K562 (cell line): ENCODE measurements at regions not wholly inside any gene's neighbourhood (a gene's known extent, or its start where the extent isn't known, plus 50 kb on each side); places are given as distances from the start of the nearest gene placed in this dataset.

ENCODE experiments used
- CBX2 ChIP-seq: fragments of 200-600 bp; sonication (generic); IDR thresholded peaks from one replicate; pipeline ENCODE4 v1.6.1; 2012; ENCODE audit warnings: mild to moderate bottlenecking, low read length, inconsistent platforms; ENCODE audit not compliant: insufficient read depth, poor library complexity, severe bottlenecking
- E2F8 ChIP-seq: fragments of 450-650 bp; IDR thresholded peaks from 2 replicates; pipeline ENCODE4 v1.7.1; 2018; ENCODE audit warnings: mild to moderate bottlenecking, low read depth; ENCODE audit not compliant: partially characterized antibody
- FIP1L1 ChIP-seq: fragments of 200-400 bp; formaldehyde crosslinking; IDR thresholded peaks from 2 replicates; pipeline ENCODE4 v1.6.1; 2018; ENCODE audit warnings: mild to moderate bottlenecking, low read depth, low read length; ENCODE audit not compliant: poor library complexity, severe bottlenecking
- GABPA ChIP-seq: fragments of 200-800 bp; sonication (Bioruptor generic); conservative IDR thresholded peaks from 2 replicates; pipeline ENCODE4 v1.6.1; 2016; ENCODE audit warnings: low read depth, missing genetic modification characterization, missing compliant biosample characterization
- MAZ ChIP-seq, 2 experiments: fragments of 450-650 bp in 1 of 2; sonication (generic) in 1 of 2; formaldehyde crosslinking; IDR thresholded peaks in 1 of 2; conservative IDR thresholded peaks in 1 of 2; 2 replicates each; pipeline versions ENCODE4 v1.4.0 to v1.5.0; 2020; ENCODE audit warnings: mild to moderate bottlenecking in 1 of 2, missing genetic modification reagents in 1 of 2
- NEUROD1 ChIP-seq: fragments of 150-350 bp; IDR thresholded peaks from 2 replicates; pipeline ENCODE4 v1.6.1; 2014; ENCODE audit warnings: borderline replicate concordance, low read length, low read depth; ENCODE audit not compliant: partially characterized antibody
- NFATC3 ChIP-seq: fragments of 450-650 bp; IDR thresholded peaks from 2 replicates; pipeline ENCODE4 v1.6.1; 2017; ENCODE audit warnings: mild to moderate bottlenecking
- NFE2L1 ChIP-seq: fragments of 450-650 bp; IDR thresholded peaks from 2 replicates; pipeline ENCODE4 v1.6.1; 2016; ENCODE audit warnings: missing genetic modification characterization, low read depth, mild to moderate bottlenecking, missing compliant biosample characterization, moderate library complexity, borderline replicate concordance
- NUFIP1 ChIP-seq: fragments of 450-650 bp; IDR thresholded peaks from 2 replicates; pipeline ENCODE4 v1.6.1; 2018; ENCODE audit not compliant: partially characterized antibody
- POLR2G ChIP-seq: fragments of 200-400 bp; formaldehyde crosslinking; IDR thresholded peaks from 2 replicates; pipeline ENCODE4 v1.6.1; 2017; ENCODE audit warnings: low read depth, mild to moderate bottlenecking, antibody characterized with exemption, low read length, moderate library complexity
- RBM15 ChIP-seq: fragments of 200-400 bp; formaldehyde crosslinking; IDR thresholded peaks from 2 replicates; pipeline ENCODE4 v1.6.1; 2018; ENCODE audit warnings: mild to moderate bottlenecking, low read length, moderate library complexity; ENCODE audit not compliant: insufficient read depth
- SIN3A ChIP-seq, 2 experiments: fragments of 150-350 bp in 1 of 2; IDR thresholded peaks; 2 replicates each; pipeline ENCODE4 v1.6.1; 2011 to 2016; ENCODE audit warnings: borderline replicate concordance in 2 of 2, low read depth in 2 of 2, low read length in 2 of 2, mild to moderate bottlenecking in 2 of 2, moderate library complexity in 2 of 2; ENCODE audit not compliant: control insufficient read depth in 1 of 2
- ZBTB7A ChIP-seq: IDR thresholded peaks from 2 replicates; pipeline ENCODE4 v1.6.1; 2011; ENCODE audit warnings: low read depth, mild to moderate bottlenecking, low read length, moderate library complexity, borderline replicate concordance; ENCODE audit not compliant: control insufficient read depth
- ZNF263 ChIP-seq: sonication (generic); formaldehyde crosslinking; IDR thresholded peaks from 2 replicates; pipeline ENCODE4 v1.8.0; 2022; ENCODE audit warnings: mild to moderate bottlenecking, missing genetic modification reagents, borderline replicate concordance
- ZNF311 ChIP-seq: fragments of 250-450 bp; sonication (Bioruptor Pico); IDR thresholded peaks from 2 replicates; pipeline ENCODE4 v1.4.0; 2020; ENCODE audit warnings: mild to moderate bottlenecking, moderate library complexity
- ZNF354B ChIP-seq: fragments of 250-450 bp; sonication (Bioruptor Pico); IDR thresholded peaks from 2 replicates; pipeline ENCODE4 v1.4.0; 2020
- TF ChIP-seq, protein P1 (sequence below): fragments of 250-450 bp; sonication (Bioruptor Pico); IDR thresholded peaks from 2 replicates; pipeline ENCODE4 v1.4.0; 2020
- TF ChIP-seq, protein P2 (sequence below): fragments of 250-450 bp; sonication (Bioruptor Pico); IDR thresholded peaks from 2 replicates; pipeline ENCODE4 v1.5.0; 2021
- TF ChIP-seq, protein P3 (sequence below): fragments of 450-650 bp; IDR thresholded peaks from 2 replicates; pipeline ENCODE4 v1.6.1; 2014; ENCODE audit warnings: low read depth, mild to moderate bottlenecking, moderate library complexity, borderline replicate concordance

DNA sequence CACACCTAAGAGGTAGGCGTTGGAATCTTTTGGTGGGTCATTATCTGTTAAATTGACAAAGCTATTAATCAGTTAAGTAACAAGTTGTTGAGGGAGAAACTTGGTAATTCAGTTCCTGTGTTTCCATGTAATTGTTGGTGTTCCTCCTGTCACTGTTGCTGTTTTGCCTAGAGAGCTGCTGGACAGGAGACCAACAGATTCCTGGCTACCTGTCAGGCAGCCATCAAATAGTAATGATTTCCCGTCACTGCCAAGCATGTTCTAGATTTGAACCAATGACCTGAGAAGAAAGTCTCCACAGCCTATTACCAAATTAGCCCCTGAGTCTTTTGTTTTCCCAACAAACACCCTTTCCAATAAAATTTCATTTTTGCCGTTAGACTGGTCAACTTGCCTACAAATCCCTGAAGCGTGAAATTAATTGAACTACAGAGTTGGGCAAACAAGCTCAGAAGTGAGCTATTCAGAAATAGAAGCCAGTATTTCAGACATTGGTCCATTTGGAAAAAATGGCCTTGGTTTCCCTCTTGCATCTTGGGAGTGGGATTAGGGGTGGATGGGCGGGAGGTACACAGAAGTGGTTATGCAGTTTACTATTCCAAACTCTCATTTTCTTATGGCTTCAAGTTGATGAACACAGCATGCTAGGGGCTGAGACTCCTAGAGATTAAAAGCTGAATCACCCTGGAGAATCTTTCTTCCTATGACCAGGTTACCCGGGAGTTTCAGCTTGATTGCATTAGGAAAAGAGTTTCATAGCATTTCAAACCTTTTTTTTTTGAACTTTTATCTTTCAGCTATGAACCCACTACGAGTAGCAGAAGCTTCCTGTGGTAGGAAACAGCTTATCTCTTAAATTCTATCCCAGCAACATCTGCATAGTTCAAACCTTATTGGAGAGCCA is 262.8 kb upstream of the MAF start (continued):
- TF ChIP-seq NFE2L1 (tag) (0 out of 2 replicates have a peak, but pooled peaks have one; percentile 12), NEUROD1 (peak; percentile 37), POLR2G (no peak), SIN3A (IDR thresholded peaks at IDR 0.05; ENCODE audit: borderline replicate concordance in 2 of 2, control insufficient read depth in 1 of 2, low read depth in 2 of 2, low read length in 2 of 2) (no peak), E2F8 (no peak), FIP1L1 (no peak), NUFIP1 (peak; percentile 41), ZBTB7A (no peak), ZNF354B (CRISPR knock-in tag) (0 out of 2 replicates have a peak, but pooled peaks have one; percentile 16), ZNF263 (CRISPR knock-in tag) (no peak), NFATC3 (no peak), RBM15 (no peak), ZNF311 (CRISPR knock-in tag) (peak; percentile 49; the same call in 1 of the 2 replicates), MAZ (CRISPR knock-in tag; conservative IDR thresholded peaks at IDR 0.05 in 1 of 2, IDR thresholded peaks at IDR 0.05 in 1 of 2) (0 out of 4 replicates have a peak, but pooled peaks of 1 of the 2 experiments have one; percentile 19), GABPA (peak; percentile 58), CBX2 (no peak)
- TF ChIP-seq, protein P1, sequence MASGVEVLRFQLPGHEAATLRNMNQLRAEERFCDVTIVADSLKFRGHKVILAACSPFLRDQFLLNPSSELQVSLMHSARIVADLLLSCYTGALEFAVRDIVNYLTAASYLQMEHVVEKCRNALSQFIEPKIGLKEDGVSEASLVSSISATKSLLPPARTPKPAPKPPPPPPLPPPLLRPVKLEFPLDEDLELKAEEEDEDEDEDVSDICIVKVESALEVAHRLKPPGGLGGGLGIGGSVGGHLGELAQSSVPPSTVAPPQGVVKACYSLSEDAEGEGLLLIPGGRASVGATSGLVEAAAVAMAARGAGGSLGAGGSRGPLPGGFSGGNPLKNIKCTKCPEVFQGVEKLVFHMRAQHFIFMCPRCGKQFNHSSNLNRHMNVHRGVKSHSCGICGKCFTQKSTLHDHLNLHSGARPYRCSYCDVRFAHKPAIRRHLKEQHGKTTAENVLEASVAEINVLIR (CRISPR knock-in tag) = peak; percentile 12; the same call in 1 of the 2 replicates
- TF ChIP-seq, protein P2, sequence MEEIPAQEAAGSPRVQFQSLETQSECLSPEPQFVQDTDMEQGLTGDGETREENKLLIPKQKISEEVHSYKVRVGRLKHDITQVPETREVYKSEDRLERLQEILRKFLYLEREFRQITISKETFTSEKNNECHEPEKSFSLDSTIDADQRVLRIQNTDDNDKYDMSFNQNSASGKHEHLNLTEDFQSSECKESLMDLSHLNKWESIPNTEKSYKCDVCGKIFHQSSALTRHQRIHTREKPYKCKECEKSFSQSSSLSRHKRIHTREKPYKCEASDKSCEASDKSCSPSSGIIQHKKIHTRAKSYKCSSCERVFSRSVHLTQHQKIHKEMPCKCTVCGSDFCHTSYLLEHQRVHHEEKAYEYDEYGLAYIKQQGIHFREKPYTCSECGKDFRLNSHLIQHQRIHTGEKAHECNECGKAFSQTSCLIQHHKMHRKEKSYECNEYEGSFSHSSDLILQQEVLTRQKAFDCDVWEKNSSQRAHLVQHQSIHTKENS (CRISPR knock-in tag) = 0 out of 2 replicates have a peak, but pooled peaks have one; percentile 76
- TF ChIP-seq, protein P3, sequence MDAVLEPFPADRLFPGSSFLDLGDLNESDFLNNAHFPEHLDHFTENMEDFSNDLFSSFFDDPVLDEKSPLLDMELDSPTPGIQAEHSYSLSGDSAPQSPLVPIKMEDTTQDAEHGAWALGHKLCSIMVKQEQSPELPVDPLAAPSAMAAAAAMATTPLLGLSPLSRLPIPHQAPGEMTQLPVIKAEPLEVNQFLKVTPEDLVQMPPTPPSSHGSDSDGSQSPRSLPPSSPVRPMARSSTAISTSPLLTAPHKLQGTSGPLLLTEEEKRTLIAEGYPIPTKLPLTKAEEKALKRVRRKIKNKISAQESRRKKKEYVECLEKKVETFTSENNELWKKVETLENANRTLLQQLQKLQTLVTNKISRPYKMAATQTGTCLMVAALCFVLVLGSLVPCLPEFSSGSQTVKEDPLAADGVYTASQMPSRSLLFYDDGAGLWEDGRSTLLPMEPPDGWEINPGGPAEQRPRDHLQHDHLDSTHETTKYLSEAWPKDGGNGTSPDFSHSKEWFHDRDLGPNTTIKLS = no peak
